PC-3 (cell line): ENCODE measurements at regions not wholly inside any gene's neighbourhood (a gene's known extent, or its start where the extent isn't known, plus 50 kb on each side); places are given as distances from the start of the nearest gene placed in this dataset.

Experiments used
- ATAC-seq: fragments of 200-7000 bp; cut with Tn5 transposase; 2 replicates; pipeline ENCODE4 v1.9.1; 2020; ENCODE audit warnings: mild to moderate bottlenecking, moderate library complexity
- BruUV-seq: library from RNA; stranded (reverse); fragments of 400-500 nt; replicated peaks from 2 replicates; lab custom pipeline; 2021; lab: Mats Ljungman, UMichigan
- CTCF ChIA-PET: fragments of 300-600 bp; sonication (Branson Sonifier 250); formaldehyde crosslinking; loops from one replicate; lab custom pipeline; 2022; ENCODE audit warnings: antibody characterized with exemption; lab: Charles Lee
- POLR2A ChIA-PET: fragments of 300-600 bp; sonication (Branson Sonifier 250); formaldehyde crosslinking; loops from one replicate; lab custom pipeline; 2022; ENCODE audit warnings: antibody characterized with exemption; ENCODE audit not compliant: unreplicated experiment; lab: Charles Lee
- DNase-seq: peaks from one replicate; pipeline ENCODE4 v3.0.0-alpha.2; 2015
- H2AFZ ChIP-seq: fragments of 300-600 bp; sonication (generic); 2 replicates; pipeline ENCODE4 v1.6.0; 2016; ENCODE audit warnings: antibody characterized with exemption, low read length
- H3F3A ChIP-seq: fragments of 300-600 bp; sonication (generic); one replicate; pipeline ENCODE4 v1.6.0; 2017; ENCODE audit warnings: antibody characterized with exemption, low read length, control low read depth, mild to moderate bottlenecking; ENCODE audit not compliant: unreplicated experiment
- H3K27ac ChIP-seq: fragments of 300-600 bp; sonication (generic); 2 replicates; pipeline ENCODE4 v1.5.1; 2016; ENCODE audit warnings: mild to moderate bottlenecking, low read length
- H3K27me3 ChIP-seq: fragments of 300-600 bp; sonication (generic); 2 replicates; pipeline ENCODE4 v1.6.1; 2016; ENCODE audit warnings: low read length, mixed read lengths
- H3K36me3 ChIP-seq: fragments of 300-600 bp; sonication (generic); 2 replicates; pipeline ENCODE4 v1.6.1; 2016; ENCODE audit warnings: low read depth, mixed run types, low read length, mixed read lengths
- H3K4me1 ChIP-seq: fragments of 300-600 bp; sonication (generic); 2 replicates; pipeline ENCODE4 v1.5.1; 2016; ENCODE audit warnings: low read length; ENCODE audit not compliant: insufficient read depth
- H3K4me2 ChIP-seq: fragments of 300-600 bp; sonication (generic); 2 replicates; pipeline ENCODE4 v1.6.0; 2016; ENCODE audit warnings: low read length
- H3K4me3 ChIP-seq: fragments of 300-600 bp; sonication (generic); 2 replicates; pipeline ENCODE4 v1.5.1; 2016; ENCODE audit warnings: mild to moderate bottlenecking, low read length, mixed read lengths
- H3K79me2 ChIP-seq: fragments of 300-600 bp; sonication (generic); 2 replicates; pipeline ENCODE4 v1.6.1; 2017; ENCODE audit warnings: low read length, mixed read lengths
- H3K9ac ChIP-seq: fragments of 300-600 bp; sonication (generic); 2 replicates; pipeline ENCODE4 v1.6.0; 2016; ENCODE audit warnings: mild to moderate bottlenecking, low read length
- H3K9me2 ChIP-seq: fragments of 300-600 bp; sonication (generic); replicated peaks from 2 replicates; pipeline ENCODE4 v1.6.1; 2016; ENCODE audit warnings: mixed run types, low read length, mixed read lengths
- H3K9me3 ChIP-seq: fragments of 300-600 bp; sonication (generic); 2 replicates; pipeline ENCODE4 v1.6.1; 2016; ENCODE audit warnings: low read length, mixed read lengths
- H4K20me1 ChIP-seq: fragments of 300-600 bp; sonication (generic); 2 replicates; pipeline ENCODE4 v1.6.1; 2016; ENCODE audit warnings: low read length, mixed read lengths
- EZH2 ChIP-seq: fragments of 300-600 bp; sonication (generic); IDR thresholded peaks from one replicate; pipeline ENCODE4 v1.6.1; 2017; ENCODE audit warnings: antibody characterized with exemption, mild to moderate bottlenecking, low read length; ENCODE audit not compliant: unreplicated experiment
- EZH2phosphoT487 ChIP-seq: fragments of 300-600 bp; sonication (generic); IDR thresholded peaks from 2 replicates; pipeline ENCODE4 v1.6.1; 2018; ENCODE audit warnings: mild to moderate bottlenecking, antibody characterized with exemption, low read length, borderline replicate concordance
- intact Hi-C: fragments of 100-400 bp; cut with micrococcal nuclease; formaldehyde crosslinking; loops from 2 replicates; pipeline ENCODE4 v1.9.0; 2023
- TF ChIP-seq, protein P1 (sequence below): fragments of 300-600 bp; sonication (generic); conservative IDR thresholded peaks from 2 replicates; pipeline ENCODE4 v1.5.1; 2017; ENCODE audit warnings: antibody characterized with exemption, low read depth, mild to moderate bottlenecking, low read length

DNA sequence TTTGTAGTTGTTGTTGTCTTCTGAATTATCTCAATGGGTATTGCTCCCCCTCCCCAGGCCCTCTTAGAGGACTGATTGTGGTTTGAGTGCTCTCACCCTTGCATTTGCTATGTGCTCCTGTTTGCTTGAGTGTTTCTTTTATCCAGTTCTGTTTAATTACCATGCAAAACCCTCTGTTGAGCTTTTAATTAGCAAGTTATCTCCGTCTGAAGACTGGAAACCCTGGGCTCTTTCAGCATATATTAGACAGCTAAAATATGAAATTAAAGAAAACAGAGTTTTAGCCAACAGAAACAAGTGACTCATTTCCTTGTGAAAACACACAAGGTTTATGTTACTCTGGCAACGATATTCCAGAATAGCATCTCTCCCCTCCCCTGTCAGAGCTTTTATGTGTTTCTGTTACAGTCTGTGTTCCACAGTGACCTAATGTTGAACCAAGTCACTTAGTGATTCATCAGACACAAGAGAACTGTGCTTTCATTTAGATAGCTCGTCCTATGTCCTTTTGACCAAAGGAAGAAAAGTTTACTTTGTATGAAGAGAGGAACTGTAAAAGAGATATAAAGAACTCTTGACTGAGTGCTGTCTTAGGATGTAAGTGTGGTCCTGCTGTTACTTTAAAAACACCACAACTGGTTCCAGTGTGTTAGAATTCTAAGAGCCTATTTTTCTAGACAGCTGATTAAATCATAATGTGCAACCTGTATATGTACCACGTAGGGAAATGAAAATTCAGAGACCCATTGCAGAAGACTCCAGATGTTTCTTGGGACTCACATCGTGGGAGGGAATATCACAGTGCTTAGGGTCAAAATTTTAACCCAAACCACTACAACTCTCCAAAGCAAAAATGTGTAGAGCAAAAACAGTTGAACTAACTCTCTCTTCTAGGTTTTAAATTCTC, 172.8 kb upstream of the RBMS1 start:
- Histone ChIP-seq H3K4me2 (peak overlapping the region; percentile 84), H3K79me2 (no peaks in the 10 kb centered on the region), H2AFZ (peak overlapping the region; percentile 64), H3K9ac (peak overlapping the region; percentile 71), H4K20me1 (no peaks in the 10 kb centered on the region), H3K27ac (peak overlapping the region; percentile 92), H3K4me1 (peaks cover 40% of the 10 kb centered on the region), H3K36me3 (no peaks in the 10 kb centered on the region), H3F3A (peaks cover 9% of the 10 kb centered on the region), H3K9me3 (no peaks in the 10 kb centered on the region), H3K9me2 (no peaks in the 10 kb centered on the region), H3K27me3 (no peaks in the 10 kb centered on the region), H3K4me3 (peak overlapping the region; percentile 52)
- DNase-seq = peak; percentile 97
- ChIA-PET POLR2A (interaction anchor here (0.9 kb wide), 1 partner anchor 16 kb away, joined by 5 read pairs; no protein-coding TSS in a partner anchor), CTCF (interaction anchor here (0.8 kb wide), 1 partner anchor 16 kb away, joined by 4 read pairs; no protein-coding TSS in a partner anchor)
- no TSS peak for BruUV-seq
- no peak for TF ChIP-seq EZH2
- TF ChIP-seq, protein P1, sequence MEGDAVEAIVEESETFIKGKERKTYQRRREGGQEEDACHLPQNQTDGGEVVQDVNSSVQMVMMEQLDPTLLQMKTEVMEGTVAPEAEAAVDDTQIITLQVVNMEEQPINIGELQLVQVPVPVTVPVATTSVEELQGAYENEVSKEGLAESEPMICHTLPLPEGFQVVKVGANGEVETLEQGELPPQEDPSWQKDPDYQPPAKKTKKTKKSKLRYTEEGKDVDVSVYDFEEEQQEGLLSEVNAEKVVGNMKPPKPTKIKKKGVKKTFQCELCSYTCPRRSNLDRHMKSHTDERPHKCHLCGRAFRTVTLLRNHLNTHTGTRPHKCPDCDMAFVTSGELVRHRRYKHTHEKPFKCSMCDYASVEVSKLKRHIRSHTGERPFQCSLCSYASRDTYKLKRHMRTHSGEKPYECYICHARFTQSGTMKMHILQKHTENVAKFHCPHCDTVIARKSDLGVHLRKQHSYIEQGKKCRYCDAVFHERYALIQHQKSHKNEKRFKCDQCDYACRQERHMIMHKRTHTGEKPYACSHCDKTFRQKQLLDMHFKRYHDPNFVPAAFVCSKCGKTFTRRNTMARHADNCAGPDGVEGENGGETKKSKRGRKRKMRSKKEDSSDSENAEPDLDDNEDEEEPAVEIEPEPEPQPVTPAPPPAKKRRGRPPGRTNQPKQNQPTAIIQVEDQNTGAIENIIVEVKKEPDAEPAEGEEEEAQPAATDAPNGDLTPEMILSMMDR = no peak
- TF ChIP-seq EZH2phosphoT487 = no peak
- ATAC-seq = peak; percentile 97
- intact Hi-C loops = loop anchor here (1.0 to 10.0 kb wide), 8 partner anchors 16 to 312 kb away; partner anchors contain the start of gene RBMS1

DNA sequence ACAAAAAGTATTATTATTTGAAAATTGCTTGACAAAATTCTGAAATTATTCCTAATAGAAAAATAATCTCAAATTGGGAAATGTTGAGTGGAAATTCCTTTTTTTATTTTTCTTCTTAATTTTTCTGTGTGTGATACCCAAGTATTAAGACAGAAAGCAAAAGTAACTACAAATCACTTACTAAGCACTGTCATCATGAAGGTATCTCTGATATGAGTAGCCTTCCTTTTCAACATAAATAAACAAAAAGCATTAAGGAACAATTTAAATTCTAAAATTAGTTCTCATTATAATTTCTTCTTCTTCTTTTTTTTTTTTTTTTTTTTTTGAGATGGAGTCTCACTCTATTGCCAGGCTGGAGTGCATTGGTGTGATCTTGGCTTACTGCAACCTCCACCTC, 174.2 kb upstream of the RBMS1 start:
- CTCF ChIA-PET = no interaction called here
- H4K20me1 ChIP-seq = no peaks in the 10 kb centered on the region
- BruUV-seq = no TSS peak
- H3F3A ChIP-seq = peaks cover 9% of the 10 kb centered on the region
- peak overlapping the region; percentile 84; the same call in 1 of the 2 replicates for H3K4me2 ChIP-seq
- H3K79me2 ChIP-seq = no peaks in the 10 kb centered on the region
- intact Hi-C loops = loop anchor here (2.0 to 10.0 kb wide), 5 partner anchors 77 to 313 kb away; partner anchors contain the start of gene RBMS1
- DNase-seq (no peak), ATAC-seq (no peak)
- H3K4me1 ChIP-seq = peaks cover 47% of the 10 kb centered on the region
- H3K27ac ChIP-seq = peak overlapping the region; percentile 92
- POLR2A ChIA-PET = no interaction called here
- H3K27me3 ChIP-seq = no peaks in the 10 kb centered on the region
- TF ChIP-seq EZH2phosphoT487 (no peak), EZH2 (no peak)
- TF ChIP-seq, protein P1 = no peak
- no peak overlapping the region for H2AFZ ChIP-seq
- H3K36me3 ChIP-seq = no peaks in the 10 kb centered on the region
- H3K9ac ChIP-seq = no peak overlapping the region
- H3K9me2 ChIP-seq = no peaks in the 10 kb centered on the region
- H3K4me3 ChIP-seq = no peak overlapping the region
- no peaks in the 10 kb centered on the region for H3K9me3 ChIP-seq
